T-helper 2 cell treated with Interferon-gamma antibody and Interleukin-4, amounts not matched to agents 5 μg/mL and 100 μg/mL, for 36 hours (primary cell): ENCODE measurements at regions not wholly inside any gene's neighbourhood (a gene's known extent, or its start where the extent isn't known, plus 50 kb on each side); places are given as distances from the start of the nearest gene placed in this dataset.
"Not testable (repeated sequence)": the region's sequence is repeated elsewhere in the genome, so short reads cannot be mapped to it uniquely, and the experiment has no call there.

Experiments used
- DNase-seq: peaks from one replicate; pipeline ENCODE4 v3.0.0; 2021; ENCODE audit warnings: low spot score
- H3K27ac Mint-ChIP-seq: one replicate; pipeline ENCODE4 v1.8.0; 2021; ENCODE audit warnings: mild to moderate bottlenecking, mixed read lengths
- H3K27me3 Mint-ChIP-seq: one replicate; pipeline ENCODE4 v1.8.0; 2021; ENCODE audit warnings: low read depth, mixed read lengths
- H3K36me3 Mint-ChIP-seq: one replicate; pipeline ENCODE4 v1.8.0; 2021; ENCODE audit warnings: low read depth, mixed read lengths
- H3K4me1 Mint-ChIP-seq: one replicate; pipeline ENCODE4 v1.8.0; 2021; ENCODE audit warnings: low read depth, mixed read lengths
- H3K4me3 Mint-ChIP-seq: one replicate; pipeline ENCODE4 v1.8.0; 2022; ENCODE audit warnings: mild to moderate bottlenecking, moderate library complexity, mixed read lengths
- H3K9me3 Mint-ChIP-seq: one replicate; pipeline ENCODE4 v1.8.0; 2021; ENCODE audit warnings: mixed read lengths

DNA sequence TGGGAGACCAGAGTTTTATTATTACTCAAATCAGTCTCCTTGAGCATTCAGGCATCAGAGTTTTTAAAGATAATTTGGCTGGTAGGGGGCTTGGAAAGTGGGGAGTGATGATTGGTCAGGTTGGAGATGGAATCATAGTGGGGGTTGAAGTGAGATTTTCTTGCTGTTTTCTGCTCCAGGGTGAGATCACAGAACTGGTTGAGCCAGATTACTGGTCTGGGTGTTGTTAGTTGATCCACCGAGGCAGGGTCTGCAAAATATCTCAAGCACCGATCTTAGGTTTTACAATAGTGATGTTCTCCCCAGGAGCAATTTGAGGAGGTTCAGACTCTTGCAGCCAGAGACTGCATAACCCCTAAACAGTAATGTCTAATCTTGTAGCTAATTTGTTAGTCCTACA is 141.0 kb downstream of the OTOL1 start:
- H3K9me3 Mint-ChIP-seq: no peaks in the 10 kb centered on the region
- H3K36me3 Mint-ChIP-seq: no peaks in the 10 kb centered on the region
- no peaks in the 10 kb centered on the region for H3K27me3 Mint-ChIP-seq
- no peak for DNase-seq
- H3K27ac Mint-ChIP-seq: no peak overlapping the region
- H3K4me1 Mint-ChIP-seq: peaks cover 2% of the 10 kb centered on the region
- H3K4me3 Mint-ChIP-seq: no peak overlapping the region

DNA sequence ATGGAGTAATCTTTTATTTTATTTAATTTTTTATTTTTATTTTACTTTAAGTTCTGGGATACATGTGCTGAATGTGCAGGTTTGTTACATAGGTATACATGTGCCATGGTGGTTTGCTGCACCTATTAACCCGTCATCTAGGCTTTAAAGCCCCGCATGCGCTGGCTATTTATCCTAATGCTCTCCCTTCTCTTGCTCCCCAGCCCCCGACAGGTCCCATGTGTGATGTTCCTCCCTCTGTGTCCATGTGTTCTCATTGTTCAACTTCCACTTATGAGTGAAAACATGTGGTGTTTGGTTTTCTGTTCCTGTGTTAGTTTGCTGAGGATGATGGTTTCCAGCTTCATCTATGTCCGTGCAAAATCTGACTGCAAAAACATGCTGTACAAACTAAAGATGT is 142.5 kb downstream of the OTOL1 start:
- not testable (repeated sequence) for H3K4me3 Mint-ChIP-seq, DNase-seq, H3K27ac Mint-ChIP-seq, H3K9me3 Mint-ChIP-seq, H3K27me3 Mint-ChIP-seq, H3K36me3 Mint-ChIP-seq, H3K4me1 Mint-ChIP-seq

- no peaks in the 10 kb centered on the region for H3K9me3 Mint-ChIP-seq
- DNase-seq: no peak
- H3K36me3 Mint-ChIP-seq: no peaks in the 10 kb centered on the region
- H3K27ac Mint-ChIP-seq: no peak overlapping the region
- H3K27me3 Mint-ChIP-seq: no peaks in the 10 kb centered on the region
- H3K4me3 Mint-ChIP-seq: no peak overlapping the region
- H3K4me1 Mint-ChIP-seq: peaks cover 2% of the 10 kb centered on the region
Observed at GRCh38 chr3:161640181-161640580, 143.6 kb downstream of the OTOL1 start.

DNA sequence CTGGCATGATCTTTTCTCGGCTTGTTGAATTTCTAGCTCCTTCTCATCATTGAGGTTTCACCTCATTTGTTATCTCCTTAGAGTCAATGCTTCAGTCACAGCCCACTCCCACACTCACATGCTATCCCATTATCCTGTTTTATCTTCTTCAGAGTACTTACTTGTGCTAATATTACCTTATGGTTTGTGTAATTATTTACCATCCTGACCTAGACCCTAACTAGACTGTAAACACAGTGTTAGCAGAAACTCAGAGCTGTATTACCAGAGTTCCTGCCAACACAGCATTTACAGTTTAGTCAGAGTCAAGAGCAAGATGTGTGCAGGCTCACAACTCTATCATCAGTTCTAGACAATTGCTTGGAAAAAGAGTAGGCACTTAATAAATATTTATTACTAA is 144.7 kb downstream of the OTOL1 start:
- H3K27me3 Mint-ChIP-seq: no peaks in the 10 kb centered on the region
- H3K36me3 Mint-ChIP-seq: no peaks in the 10 kb centered on the region
- H3K4me1 Mint-ChIP-seq: peaks cover 2% of the 10 kb centered on the region
- no peaks in the 10 kb centered on the region for H3K9me3 Mint-ChIP-seq
- H3K4me3 Mint-ChIP-seq: no peak overlapping the region
- H3K27ac Mint-ChIP-seq: no peak overlapping the region
- no peak for DNase-seq

- no peak for DNase-seq
- Mint-ChIP-seq H3K9me3 (no peaks in the 10 kb centered on the region), H3K4me1 (no peaks in the 10 kb centered on the region), H3K4me3 (no peak overlapping the region), H3K27me3 (no peaks in the 10 kb centered on the region), H3K27ac (no peak overlapping the region), H3K36me3 (no peaks in the 10 kb centered on the region)
Observed at GRCh38 chr3:161644891-161645635, 148.5 kb downstream of the OTOL1 start.

- Mint-ChIP-seq H3K27ac (no peak overlapping the region), H3K36me3 (no peaks in the 10 kb centered on the region), H3K4me1 (no peaks in the 10 kb centered on the region), H3K27me3 (no peaks in the 10 kb centered on the region), H3K9me3 (no peaks in the 10 kb centered on the region), H3K4me3 (no peak overlapping the region)
- DNase-seq: no peak
Observed at GRCh38 chr3:161647936-161648470, 151.4 kb downstream of the OTOL1 start.

DNA sequence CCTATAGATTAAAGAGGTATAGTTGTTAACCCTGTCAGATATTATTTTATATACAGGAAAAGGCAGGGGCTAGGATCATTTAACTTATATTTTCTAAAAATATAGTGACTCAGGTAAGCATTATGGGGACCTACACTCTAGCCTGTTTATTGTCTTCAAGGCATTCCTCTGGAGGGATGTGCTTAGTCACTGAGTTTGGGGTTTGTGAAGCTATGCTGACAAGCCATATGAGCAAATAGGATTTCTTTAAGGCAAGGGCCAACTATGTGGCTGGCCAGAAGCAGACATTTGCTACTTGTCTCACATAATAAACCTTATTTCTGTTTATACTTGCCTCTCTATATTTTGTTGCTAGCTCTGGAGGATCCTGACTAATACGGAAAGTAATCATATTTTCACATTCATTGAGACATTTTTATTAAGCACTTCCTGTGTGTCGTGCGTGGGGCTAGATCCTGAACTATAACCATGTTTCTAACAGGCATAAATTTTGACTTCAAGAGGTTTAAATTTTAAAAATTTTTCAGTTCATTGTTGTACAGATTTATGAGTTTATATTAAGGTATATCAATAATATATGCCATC is 153.4 kb downstream of the OTOL1 start:
- Mint-ChIP-seq H3K27me3 (no peaks in the 10 kb centered on the region), H3K9me3 (no peaks in the 10 kb centered on the region), H3K4me3 (no peak overlapping the region), H3K4me1 (no peaks in the 10 kb centered on the region), H3K36me3 (no peaks in the 10 kb centered on the region), H3K27ac (no peak overlapping the region)
- DNase-seq: no peak

DNA sequence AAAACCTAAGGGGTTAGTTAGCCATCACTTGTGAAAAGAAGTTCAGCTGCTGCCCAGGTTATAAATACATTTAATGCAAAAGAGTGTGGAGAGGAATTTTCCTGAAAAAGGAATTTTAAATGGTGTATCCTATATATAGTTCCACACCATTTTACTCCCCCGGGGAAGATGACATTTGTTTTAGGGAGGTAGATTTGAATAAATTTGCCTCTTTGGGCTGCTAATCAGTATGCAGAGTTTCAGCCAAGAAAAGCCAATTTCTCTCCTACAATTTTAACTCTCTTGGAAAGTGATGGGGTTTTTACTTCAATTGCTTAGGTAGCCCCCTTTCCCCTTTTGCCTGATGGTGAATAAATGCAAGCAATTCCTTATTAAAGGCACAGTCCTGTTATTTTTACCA is 161.2 kb downstream of the OTOL1 start:
- no peak overlapping the region for H3K4me3 Mint-ChIP-seq
- no peaks in the 10 kb centered on the region for H3K36me3 Mint-ChIP-seq
- no peaks in the 10 kb centered on the region for H3K27me3 Mint-ChIP-seq
- H3K27ac Mint-ChIP-seq: no peak overlapping the region
- no peaks in the 10 kb centered on the region for H3K4me1 Mint-ChIP-seq
- no peaks in the 10 kb centered on the region for H3K9me3 Mint-ChIP-seq
- DNase-seq: no peak

DNA sequence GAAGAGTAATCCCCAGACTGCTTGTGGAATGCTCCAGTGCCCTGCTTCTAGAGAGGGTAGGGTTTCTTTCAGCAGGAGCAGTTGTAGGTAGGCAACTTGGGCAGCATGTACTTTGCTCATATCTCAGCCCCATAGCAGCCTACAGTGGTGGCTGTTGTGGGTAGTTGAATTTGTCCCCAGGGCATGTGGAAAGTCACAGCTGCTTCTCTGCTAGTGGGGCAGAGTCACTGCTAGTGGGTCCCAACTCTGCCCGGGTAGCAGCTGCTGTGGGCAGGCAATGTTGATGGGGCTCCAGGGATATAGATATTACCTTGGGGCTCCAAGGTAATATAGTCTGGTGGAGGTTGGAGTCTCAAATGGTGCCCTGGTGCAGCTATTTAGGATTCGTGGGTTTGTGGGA is 174.5 kb downstream of the OTOL1 start:
- DNase-seq: no peak
- no peak overlapping the region for H3K4me3 Mint-ChIP-seq
- H3K27me3 Mint-ChIP-seq: no peaks in the 10 kb centered on the region
- peaks cover 12% of the 10 kb centered on the region for H3K9me3 Mint-ChIP-seq
- no peaks in the 10 kb centered on the region for H3K4me1 Mint-ChIP-seq
- H3K27ac Mint-ChIP-seq: no peak overlapping the region
- no peaks in the 10 kb centered on the region for H3K36me3 Mint-ChIP-seq

- H3K9me3 Mint-ChIP-seq: peaks cover 12% of the 10 kb centered on the region
- DNase-seq: no peak
Observed at GRCh38 chr3:161672478-161672877, 175.9 kb downstream of the OTOL1 start.

DNA sequence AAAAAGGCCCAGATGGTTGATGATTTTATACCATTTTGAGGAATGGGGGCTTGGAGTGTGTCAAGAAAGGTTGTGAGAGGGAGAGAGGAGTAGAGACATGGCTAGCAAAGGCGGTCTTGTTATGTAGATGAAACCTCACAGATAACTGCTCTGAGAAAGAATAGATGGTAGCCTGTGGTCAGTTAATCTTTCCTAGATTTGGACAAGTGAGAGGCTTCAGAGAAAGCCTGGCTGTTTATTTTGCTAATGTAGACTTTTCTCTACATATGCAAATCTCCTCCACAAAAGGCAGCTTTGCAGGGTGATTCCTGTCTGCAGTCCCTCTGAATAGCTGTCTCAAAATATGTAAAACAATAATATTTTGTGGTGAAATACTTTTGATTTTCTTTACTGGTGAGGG is 177.3 kb downstream of the OTOL1 start:
- H3K27ac Mint-ChIP-seq: no peak overlapping the region
- H3K4me1 Mint-ChIP-seq: no peaks in the 10 kb centered on the region
- H3K4me3 Mint-ChIP-seq: no peak overlapping the region
- H3K9me3 Mint-ChIP-seq: peaks cover 10% of the 10 kb centered on the region
- no peak for DNase-seq
- no peaks in the 10 kb centered on the region for H3K27me3 Mint-ChIP-seq
- no peaks in the 10 kb centered on the region for H3K36me3 Mint-ChIP-seq

More at GRCh38 chr3:161672478-161672877, 175.9 kb downstream of the OTOL1 start:
- H3K27me3 Mint-ChIP-seq: no peaks in the 10 kb centered on the region
- H3K27ac Mint-ChIP-seq: no peak overlapping the region
- no peaks in the 10 kb centered on the region for H3K4me1 Mint-ChIP-seq
- no peak overlapping the region for H3K4me3 Mint-ChIP-seq
- H3K36me3 Mint-ChIP-seq: no peaks in the 10 kb centered on the region

- Mint-ChIP-seq H3K27me3 (no peaks in the 10 kb centered on the region), H3K4me1 (no peaks in the 10 kb centered on the region), H3K9me3 (peaks cover 5% of the 10 kb centered on the region), H3K36me3 (no peaks in the 10 kb centered on the region), H3K27ac (no peak overlapping the region), H3K4me3 (no peak overlapping the region)
- DNase-seq: no peak
Observed at GRCh38 chr3:161674402-161674801, 177.8 kb downstream of the OTOL1 start.

GRCh38 chr3:161681831-161682230 is 185.2 kb downstream of the OTOL1 start:
- not testable (repeated sequence) for H3K4me1 Mint-ChIP-seq, H3K4me3 Mint-ChIP-seq, H3K36me3 Mint-ChIP-seq, DNase-seq, H3K27me3 Mint-ChIP-seq, H3K27ac Mint-ChIP-seq
- peaks cover 14% of the 10 kb centered on the region for H3K9me3 Mint-ChIP-seq

- no peak for DNase-seq
- peaks cover 14% of the 10 kb centered on the region for H3K9me3 Mint-ChIP-seq
- no peaks in the 10 kb centered on the region for H3K27me3 Mint-ChIP-seq
- H3K36me3 Mint-ChIP-seq: no peaks in the 10 kb centered on the region
- peaks cover 7% of the 10 kb centered on the region for H3K4me1 Mint-ChIP-seq
- H3K4me3 Mint-ChIP-seq: peak overlapping the region; percentile 6
- no peak overlapping the region for H3K27ac Mint-ChIP-seq
Observed at GRCh38 chr3:161682715-161683114, 186.1 kb downstream of the OTOL1 start.
